ENCODE measurements at regions not wholly inside any gene's neighbourhood (a gene's known extent, or its start where the extent isn't known, plus 50 kb on each side); places are given as distances from the start of the nearest gene placed in this dataset.

DNA sequence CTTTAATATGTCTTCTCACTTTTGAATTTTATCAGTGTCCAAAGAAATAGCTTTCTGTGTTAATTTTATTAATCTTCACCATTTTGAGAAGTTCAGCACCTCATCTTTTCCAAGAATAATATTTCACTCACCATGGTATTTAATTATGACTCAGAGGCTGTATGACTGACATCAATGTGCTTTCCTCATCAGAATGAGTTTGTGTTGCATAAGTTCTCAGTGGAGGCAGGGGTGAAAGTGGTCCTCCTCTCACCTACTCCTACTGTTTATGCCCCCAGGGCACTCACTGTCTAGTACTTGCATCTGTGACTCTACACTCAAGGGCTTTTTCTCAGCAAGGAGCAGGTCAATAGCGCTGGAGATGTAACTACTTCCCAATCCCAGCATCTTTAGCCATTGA is 905.3 kb upstream of the INTU start:
- TF ChIP-seq CTCF (IDR thresholded peaks at IDR 0.05 in 4 of 5, conservative IDR thresholded peaks at IDR 0.05 in 1 of 5) (no peak), POLR2A (IDR thresholded peaks at IDR 0.05) (no peak)
